ENCODE measurements at regions not wholly inside any gene's neighbourhood (a gene's known extent, or its start where the extent isn't known, plus 50 kb on each side); places are given as distances from the start of the nearest gene placed in this dataset.

DNA sequence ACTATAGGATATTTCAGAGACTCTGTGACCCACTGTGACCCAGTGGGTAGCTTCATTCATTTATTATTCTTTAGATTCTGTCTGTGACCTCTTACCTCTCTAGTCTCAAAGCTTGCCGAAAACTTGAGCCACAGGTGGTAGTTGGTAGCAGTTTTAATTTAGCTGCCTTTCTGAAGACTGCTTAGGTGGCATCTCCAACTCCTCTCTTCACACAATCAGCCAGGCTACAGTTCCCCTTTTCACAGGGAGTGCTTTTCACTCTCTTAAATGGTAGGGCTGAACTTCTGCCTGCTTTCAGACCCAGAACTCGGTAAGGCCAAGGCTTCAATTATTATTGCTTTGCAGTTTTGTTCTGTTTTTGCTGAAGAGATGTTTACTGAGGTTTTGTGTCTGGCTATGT is 349.6 kb downstream of the ARL6IP6 start:
- TF ChIP-seq POLR2A (IDR thresholded peaks at IDR 0.05): no peak
- TF ChIP-seq, protein P1, sequence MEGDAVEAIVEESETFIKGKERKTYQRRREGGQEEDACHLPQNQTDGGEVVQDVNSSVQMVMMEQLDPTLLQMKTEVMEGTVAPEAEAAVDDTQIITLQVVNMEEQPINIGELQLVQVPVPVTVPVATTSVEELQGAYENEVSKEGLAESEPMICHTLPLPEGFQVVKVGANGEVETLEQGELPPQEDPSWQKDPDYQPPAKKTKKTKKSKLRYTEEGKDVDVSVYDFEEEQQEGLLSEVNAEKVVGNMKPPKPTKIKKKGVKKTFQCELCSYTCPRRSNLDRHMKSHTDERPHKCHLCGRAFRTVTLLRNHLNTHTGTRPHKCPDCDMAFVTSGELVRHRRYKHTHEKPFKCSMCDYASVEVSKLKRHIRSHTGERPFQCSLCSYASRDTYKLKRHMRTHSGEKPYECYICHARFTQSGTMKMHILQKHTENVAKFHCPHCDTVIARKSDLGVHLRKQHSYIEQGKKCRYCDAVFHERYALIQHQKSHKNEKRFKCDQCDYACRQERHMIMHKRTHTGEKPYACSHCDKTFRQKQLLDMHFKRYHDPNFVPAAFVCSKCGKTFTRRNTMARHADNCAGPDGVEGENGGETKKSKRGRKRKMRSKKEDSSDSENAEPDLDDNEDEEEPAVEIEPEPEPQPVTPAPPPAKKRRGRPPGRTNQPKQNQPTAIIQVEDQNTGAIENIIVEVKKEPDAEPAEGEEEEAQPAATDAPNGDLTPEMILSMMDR (IDR thresholded peaks at IDR 0.05): no peak
- no peaks in the 10 kb centered on the region for H3K4me1 ChIP-seq
- no peaks in the 10 kb centered on the region for H3K9me3 ChIP-seq
- intact Hi-C loops (cut with DNase I): no loop called here
- H3K27me3 ChIP-seq: no peaks in the 10 kb centered on the region
- no peaks in the 10 kb centered on the region for H3K36me3 ChIP-seq
- 51 to 78% methylated on average over 2 of the region's 2 CpGs for whole genome bisulfite sequencing, 2 donors
- no peak overlapping the region for H3K4me3 ChIP-seq
- no peak overlapping the region for H3K27ac ChIP-seq
- DNase-seq: no peak

DNA sequence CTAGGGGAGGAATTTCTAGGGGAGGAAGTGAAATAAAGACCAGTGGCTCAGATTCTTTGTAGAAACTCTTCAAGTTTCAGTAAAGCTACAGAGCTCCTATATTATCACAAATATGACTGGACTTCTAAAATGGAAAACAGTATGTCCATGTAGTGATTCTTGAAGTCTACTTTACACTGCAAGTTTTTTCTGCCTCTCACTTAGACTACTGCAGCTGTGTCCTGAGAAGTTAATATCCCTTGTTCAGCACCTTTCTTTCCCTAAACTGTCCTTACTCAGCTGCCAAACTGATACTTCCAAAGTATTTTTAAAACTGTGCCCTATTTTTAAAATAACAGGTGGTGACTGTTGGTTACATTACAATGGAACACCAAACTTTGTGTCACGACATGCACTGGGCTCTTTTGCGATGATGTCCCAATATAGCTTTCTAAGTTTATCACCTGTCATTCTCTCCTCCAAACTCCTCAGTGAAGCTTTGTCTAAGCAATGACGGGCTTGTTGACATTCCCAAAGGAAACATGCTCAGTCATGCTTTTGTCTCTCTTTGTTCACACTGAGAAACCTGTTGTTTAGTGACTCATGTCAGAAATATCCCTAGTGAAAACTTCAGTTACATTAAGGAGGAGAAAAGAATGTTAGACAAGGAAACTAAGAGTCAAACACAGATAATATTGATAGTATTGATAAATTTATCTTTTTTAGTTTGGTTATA is 341.1 kb downstream of the ARL6IP6 start:
- H3K4me1 ChIP-seq: peaks cover 0 to 15% (median 0%) of the 10 kb centered on the region in 3 donors
- TF ChIP-seq POLR2A (IDR thresholded peaks at IDR 0.05): no peak

DNA sequence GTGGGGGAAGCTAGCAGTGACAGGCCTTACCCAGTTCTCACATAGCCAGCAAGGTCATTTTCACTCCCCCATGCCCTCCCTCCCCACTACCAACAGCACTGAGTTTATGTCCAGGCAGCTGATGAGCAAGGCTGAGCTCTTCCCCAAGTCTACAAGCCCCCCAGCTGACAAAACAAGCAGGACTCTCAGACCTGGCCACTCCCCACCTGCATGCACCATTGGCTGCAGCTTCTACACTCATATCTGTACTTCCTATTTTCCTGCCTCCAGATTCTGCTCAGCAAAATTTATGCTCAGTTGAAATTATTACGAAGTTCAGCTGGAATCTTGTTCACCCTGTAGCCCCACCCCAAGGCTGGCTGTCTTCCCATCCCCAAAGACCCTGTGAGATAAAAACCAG is 339.3 kb downstream of the ARL6IP6 start:
- Histone ChIP-seq H3K4me3 (no peak overlapping the region), H3K27me3 (no peaks in the 10 kb centered on the region), H3K36me3 (no peaks in the 10 kb centered on the region), H3K4me1 (peaks cover 0 to 15% (median 0%) of the 10 kb centered on the region in 3 donors), H3K9me3 (no peaks in the 10 kb centered on the region), H3K27ac (no peak overlapping the region)
- intact Hi-C loops (cut with DNase I): no loop called here
- DNase-seq: no peak
- WGBS, 2 donors: 67 to 100% methylated on average over 1 of the region's 1 CpG
- TF ChIP-seq POLR2A (IDR thresholded peaks at IDR 0.05): no peak
- TF ChIP-seq, protein P1 (IDR thresholded peaks at IDR 0.05): no peak

More for the DNA sequence above, 341.1 kb downstream of the ARL6IP6 start:
- H3K27me3 ChIP-seq: no peaks in the 10 kb centered on the region
- H3K27ac ChIP-seq: no peak overlapping the region
- intact Hi-C loops (cut with DNase I): no loop called here
- WGBS, 2 donors: 17 to 29% methylated on average over 3 of the region's 3 CpGs
- H3K9me3 ChIP-seq: no peaks in the 10 kb centered on the region
- DNase-seq: no peak
- no peaks in the 10 kb centered on the region for H3K36me3 ChIP-seq
- H3K4me3 ChIP-seq: no peak overlapping the region

DNA sequence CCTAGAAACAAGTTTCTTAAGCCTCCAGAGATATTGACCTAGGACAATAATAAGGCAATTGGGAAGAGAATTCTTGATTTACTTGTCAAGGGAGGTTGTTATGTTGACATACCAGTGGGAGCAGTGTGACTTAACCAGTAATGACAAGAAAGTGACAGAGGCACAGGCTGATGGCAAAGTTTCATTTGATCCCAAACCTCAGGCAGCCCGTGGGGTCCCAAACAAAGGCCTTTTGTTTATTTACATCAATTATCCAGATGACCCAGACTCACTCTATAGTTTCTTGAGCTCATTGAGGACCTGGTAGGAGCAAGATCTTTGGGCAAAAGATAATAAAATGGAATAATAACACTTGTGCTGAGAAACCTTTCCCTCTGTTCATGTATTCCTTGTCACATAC is 336.8 kb downstream of the ARL6IP6 start:
- no peak for DNase-seq
- H3K9me3 ChIP-seq: no peaks in the 10 kb centered on the region
- H3K4me3 ChIP-seq: no peak overlapping the region
- WGBS, 2 donors: 17 to 30% methylated on average over 1 of the region's 1 CpG
- H3K4me1 ChIP-seq: peaks cover 0 to 13% (median 0%) of the 10 kb centered on the region in 3 donors
- no peak for TF ChIP-seq POLR2A (IDR thresholded peaks at IDR 0.05)
- TF ChIP-seq, protein P1 (IDR thresholded peaks at IDR 0.05): no peak
- H3K27me3 ChIP-seq: no peaks in the 10 kb centered on the region
- intact Hi-C loops (cut with DNase I): no loop called here
- no peak overlapping the region for H3K27ac ChIP-seq
- H3K36me3 ChIP-seq: no peaks in the 10 kb centered on the region

DNA sequence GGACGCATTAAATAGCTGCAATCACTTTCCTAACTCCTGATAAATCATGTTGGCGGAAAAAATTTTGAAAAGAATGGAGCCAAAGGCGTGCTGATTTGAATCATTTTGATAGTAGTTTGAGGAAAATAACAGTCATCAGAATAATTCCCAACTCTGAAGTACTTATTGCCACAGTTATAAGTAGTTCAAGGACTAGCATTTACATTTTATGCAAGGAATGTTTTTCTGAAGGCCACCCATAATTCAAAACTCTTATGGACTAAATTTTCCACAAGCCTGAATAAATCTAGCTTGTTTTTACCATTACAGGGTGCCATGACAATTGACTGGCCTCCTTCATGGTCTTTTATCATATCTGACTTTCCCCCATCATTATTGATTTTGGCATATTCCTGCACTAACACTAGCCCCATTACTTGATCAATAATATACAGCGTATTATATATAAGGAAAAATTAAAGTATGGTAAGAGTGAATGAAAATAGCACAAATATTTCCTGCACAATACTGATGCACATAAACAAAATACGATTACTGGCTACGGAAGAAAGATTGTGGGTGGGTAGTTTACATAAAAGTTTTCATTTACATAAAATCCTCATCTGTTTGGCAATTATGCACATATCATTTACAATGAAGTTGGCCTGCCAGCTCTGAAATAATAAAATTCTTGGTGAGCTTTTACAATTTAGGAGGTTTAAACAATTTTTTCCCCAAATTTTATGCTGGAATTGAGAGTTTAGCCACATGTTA is 334.6 kb downstream of the ARL6IP6 start:
- no peaks in the 10 kb centered on the region for H3K36me3 ChIP-seq
- no peaks in the 10 kb centered on the region for H3K4me1 ChIP-seq
- no peak for TF ChIP-seq POLR2A (IDR thresholded peaks at IDR 0.05)
- TF ChIP-seq, protein P1 (IDR thresholded peaks at IDR 0.05): no peak
- H3K27me3 ChIP-seq: no peaks in the 10 kb centered on the region
- H3K4me3 ChIP-seq: no peak overlapping the region
- 71 to 84% methylated on average over 6 of the region's 6 CpGs for WGBS, 2 donors
- DNase-seq: no peak
- no peaks in the 10 kb centered on the region for H3K9me3 ChIP-seq
- intact Hi-C loops (cut with DNase I): no loop called here
- H3K27ac ChIP-seq: no peak overlapping the region
